Spinal cord (tissue), 9 donors: ENCODE measurements at regions not wholly inside any gene's neighbourhood (a gene's known extent, or its start where the extent isn't known, plus 50 kb on each side); places are given as distances from the start of the nearest gene placed in this dataset.

Source experiments
- DNase-seq, 6 donors: peaks; one replicate each; pipeline versions ENCODE4 v3.0.0 to v3.0.0-alpha.2; 2013 to 2015; ENCODE audit warnings: low spot score in 6 of 6, low read depth in 4 of 6
- H3K27ac ChIP-seq: one replicate; pipeline ENCODE4 v1.5.1; 2013; ENCODE audit warnings: low read depth, low read length, control low read depth
- H3K27me3 ChIP-seq: one replicate; pipeline ENCODE4 v1.6.1; 2013; ENCODE audit warnings: low read length; ENCODE audit not compliant: control insufficient read depth, insufficient read depth
- H3K36me3 ChIP-seq: one replicate; pipeline ENCODE4 v1.6.1; 2013; ENCODE audit warnings: low read length; ENCODE audit not compliant: control insufficient read depth, insufficient read depth
- H3K4me1 ChIP-seq: one replicate; pipeline ENCODE4 v1.6.1; 2013; ENCODE audit warnings: low read length; ENCODE audit not compliant: control insufficient read depth, insufficient read depth
- H3K4me3 ChIP-seq: one replicate; pipeline ENCODE4 v1.5.1; 2013; ENCODE audit warnings: low read depth, low read length, control low read depth
- H3K9me3 ChIP-seq: one replicate; pipeline ENCODE4 v1.6.1; 2013; ENCODE audit warnings: low read length; ENCODE audit not compliant: control insufficient read depth, insufficient read depth
- WGBS: methylation state at CpG from one replicate; pipeline ENCODE4 v1.1.5; 2013; ENCODE audit warnings: missing lambda C conversion rate; ENCODE audit not compliant: insufficient coverage; 5-methylcytosine and 5-hydroxymethylcytosine counted together
- donor health status: healthy.

DNA sequence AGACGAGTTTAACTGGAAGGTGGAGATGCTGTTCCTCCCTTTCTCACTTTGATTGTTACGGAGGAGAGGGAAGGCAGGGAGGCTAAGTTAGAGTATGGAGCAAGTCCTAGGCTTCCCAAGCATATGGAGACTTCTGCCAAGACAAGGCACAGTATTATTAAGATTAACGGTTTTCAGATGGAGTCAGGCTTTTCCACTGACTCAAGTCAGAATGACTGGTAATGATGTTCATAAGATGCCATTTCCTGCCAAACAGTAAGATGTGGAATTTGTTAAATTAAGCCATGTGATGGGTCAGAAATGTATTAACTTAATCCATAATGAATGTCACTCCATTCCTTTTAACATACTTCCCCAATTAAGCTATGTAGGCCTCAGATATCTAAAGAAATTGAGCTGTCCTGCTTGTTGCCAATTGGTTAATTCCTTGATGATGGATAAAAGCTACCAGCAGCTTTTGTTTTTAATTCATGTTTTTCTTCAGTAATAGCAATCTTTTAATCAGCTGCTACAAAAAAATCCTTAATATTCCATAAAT, 383.7 kb downstream of the ZNF521 start:
- no peak for DNase-seq
- Histone ChIP-seq H3K4me3 (no peak overlapping the region), H3K27ac (no peak overlapping the region), H3K27me3 (no peaks in the 10 kb centered on the region), H3K4me1 (no peaks in the 10 kb centered on the region), H3K9me3 (no peaks in the 10 kb centered on the region), H3K36me3 (no peaks in the 10 kb centered on the region)
- WGBS = 93% methylated on average over 3 of the region's 3 CpGs

GRCh38 chr18:24972577-24972976, 379.4 kb downstream of the ZNF521 start:
- Histone ChIP-seq H3K27me3 (no peaks in the 10 kb centered on the region), H3K36me3 (no peaks in the 10 kb centered on the region), H3K9me3 (no peaks in the 10 kb centered on the region), H3K4me3 (no peak overlapping the region), H3K27ac (no peak overlapping the region), H3K4me1 (no peaks in the 10 kb centered on the region)
- no peak for DNase-seq
- WGBS = 100% methylated on average over 1 of the region's 4 CpGs

- H3K4me3 ChIP-seq = no peak overlapping the region
- H3K27ac ChIP-seq = no peak overlapping the region
- WGBS = no CpG with 5 or more reads among the region's 2 CpGs
These were observed 377.5 kb downstream of the ZNF521 start for GRCh38 chr18:24974431-24974830.

DNA sequence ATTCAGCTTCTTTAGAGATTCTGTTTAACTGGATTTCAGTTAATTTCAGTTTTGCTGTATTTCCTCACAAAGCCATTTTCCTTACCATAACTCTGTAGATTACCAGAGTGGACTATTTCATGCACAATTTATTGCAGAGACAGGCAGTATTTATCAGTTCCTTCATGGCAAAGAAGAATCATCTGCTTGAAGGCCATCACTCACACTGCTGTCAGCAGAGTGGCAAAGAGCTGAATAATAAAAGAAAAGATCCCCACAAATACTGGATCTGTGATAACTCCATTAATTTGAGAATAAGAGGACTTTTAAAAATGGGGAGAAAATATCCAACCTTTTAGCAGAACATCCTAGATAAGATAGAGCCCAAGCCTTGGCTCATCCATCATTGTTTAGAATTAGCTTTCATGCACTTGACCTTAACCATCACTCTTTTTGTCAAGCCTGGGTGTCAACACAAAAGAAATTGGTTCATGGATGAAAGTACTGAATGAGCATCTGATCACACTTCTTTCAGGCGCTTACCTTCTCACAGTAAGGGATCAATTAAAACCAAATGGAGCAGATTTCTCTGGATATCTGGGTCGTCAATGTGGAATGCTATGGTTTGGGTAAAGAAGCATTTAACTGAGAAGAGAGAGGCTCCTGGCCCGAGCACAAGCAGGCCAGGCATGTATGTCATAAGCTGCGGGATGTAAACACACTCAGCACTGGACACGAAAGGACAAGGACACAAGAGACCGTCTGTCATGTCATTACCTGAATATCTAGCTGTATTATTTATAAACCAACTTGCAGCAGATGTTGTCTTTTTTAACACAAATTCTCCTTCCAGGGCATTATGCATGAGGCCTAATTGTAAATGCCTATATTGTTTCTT, 376.2 kb downstream of the ZNF521 start:
- WGBS = no CpG with 5 or more reads among the region's 6 CpGs

More at GRCh38 chr18:24974431-24974830, 377.5 kb downstream of the ZNF521 start:
- no peak for DNase-seq
- H3K9me3 ChIP-seq = no peaks in the 10 kb centered on the region
- H3K4me1 ChIP-seq = no peaks in the 10 kb centered on the region
- H3K36me3 ChIP-seq = no peaks in the 10 kb centered on the region
- no peaks in the 10 kb centered on the region for H3K27me3 ChIP-seq

DNA sequence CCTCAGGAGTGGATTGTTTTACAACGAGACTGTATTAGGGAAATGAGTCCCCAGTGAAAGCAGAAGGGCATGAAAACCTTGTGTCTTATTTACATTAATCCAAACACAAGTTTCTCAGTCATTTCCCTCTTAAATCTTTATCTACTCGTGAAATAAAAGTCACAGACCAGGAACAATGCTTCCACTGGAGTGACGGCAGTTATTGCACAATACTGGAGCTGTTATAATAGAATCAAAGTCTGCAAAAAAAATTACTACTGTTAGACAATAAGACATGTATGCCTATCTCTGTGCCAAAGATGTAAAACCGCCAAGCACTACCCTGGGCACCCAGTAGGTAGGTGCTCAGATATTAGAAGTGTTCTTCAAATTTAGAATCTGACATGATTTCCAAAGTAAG, 375.5 kb downstream of the ZNF521 start:
- Histone ChIP-seq H3K4me1 (no peaks in the 10 kb centered on the region), H3K36me3 (no peaks in the 10 kb centered on the region), H3K27ac (no peak overlapping the region), H3K9me3 (no peaks in the 10 kb centered on the region), H3K4me3 (no peak overlapping the region), H3K27me3 (no peaks in the 10 kb centered on the region)
- WGBS = no CpG with 5 or more reads among the region's 4 CpGs
- DNase-seq = no peak

More for the DNA sequence above, 376.2 kb downstream of the ZNF521 start:
- no peaks in the 10 kb centered on the region for H3K9me3 ChIP-seq
- no peaks in the 10 kb centered on the region for H3K27me3 ChIP-seq
- no peak overlapping the region for H3K27ac ChIP-seq
- H3K4me1 ChIP-seq = no peaks in the 10 kb centered on the region
- no peaks in the 10 kb centered on the region for H3K36me3 ChIP-seq
- peak in 1 of 6 donors; percentile 50 for DNase-seq
- H3K4me3 ChIP-seq = no peak overlapping the region

GRCh38 chr18:24979235-24979634, 372.7 kb downstream of the ZNF521 start:
- Histone ChIP-seq H3K27ac (no peak overlapping the region), H3K4me1 (peaks cover 2% of the 10 kb centered on the region), H3K36me3 (no peaks in the 10 kb centered on the region), H3K27me3 (no peaks in the 10 kb centered on the region), H3K9me3 (no peaks in the 10 kb centered on the region), H3K4me3 (no peak overlapping the region)
- WGBS = 25% methylated on average over 1 of the region's 4 CpGs
- DNase-seq = no peak

DNA sequence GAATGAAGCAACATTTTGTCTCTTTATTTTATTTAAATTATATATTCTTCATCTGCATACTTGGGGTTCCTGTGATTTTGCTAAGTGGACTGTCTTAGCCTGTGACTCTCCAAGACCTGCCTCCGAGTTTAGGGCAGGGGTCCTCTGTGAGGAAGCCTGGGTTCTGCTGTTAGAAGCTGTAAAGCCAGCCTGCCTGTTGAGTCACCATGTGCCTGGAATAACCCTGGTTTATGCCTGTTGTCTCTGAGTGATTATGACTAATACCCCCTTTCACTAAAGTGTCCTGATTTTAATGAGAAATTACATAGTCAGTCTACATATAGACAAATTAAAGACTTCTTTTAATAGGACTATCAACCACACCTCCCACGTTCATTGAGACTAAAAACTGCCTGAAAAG, 369.1 kb downstream of the ZNF521 start:
- H3K9me3 ChIP-seq = no peaks in the 10 kb centered on the region
- WGBS = 82% methylated on average over 1 of the region's 2 CpGs
- no peaks in the 10 kb centered on the region for H3K36me3 ChIP-seq
- peaks cover 7% of the 10 kb centered on the region for H3K4me1 ChIP-seq
- DNase-seq = no peak
- no peak overlapping the region for H3K4me3 ChIP-seq
- H3K27ac ChIP-seq = no peak overlapping the region
- no peaks in the 10 kb centered on the region for H3K27me3 ChIP-seq

- no peaks in the 10 kb centered on the region for H3K27me3 ChIP-seq
- WGBS = 29% methylated on average over 5 of the region's 8 CpGs
These were observed 368.3 kb downstream of the ZNF521 start for GRCh38 chr18:24983566-24984139.

DNA sequence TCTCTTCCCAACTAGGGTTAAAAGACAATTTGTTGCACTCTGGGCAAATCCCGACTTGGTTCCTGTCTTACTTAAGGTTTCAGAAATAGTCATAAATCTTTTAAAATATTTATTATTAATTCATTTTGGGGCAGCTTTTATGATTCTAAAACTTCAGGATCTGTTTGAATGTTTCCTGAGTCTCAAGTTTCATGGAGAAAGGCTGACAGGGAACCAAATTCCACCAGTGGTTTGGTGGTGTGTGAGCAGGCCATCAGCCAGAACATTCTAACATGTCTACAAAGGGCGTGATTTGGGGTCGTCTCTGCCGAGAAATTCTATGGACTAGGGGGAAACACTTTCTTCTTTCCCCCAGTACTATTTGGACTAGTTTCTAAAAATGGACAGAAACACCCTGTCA, 366.4 kb downstream of the ZNF521 start:
- no CpG with 5 or more reads among the region's 4 CpGs for WGBS
- Histone ChIP-seq H3K36me3 (no peaks in the 10 kb centered on the region), H3K27me3 (no peaks in the 10 kb centered on the region), H3K9me3 (no peaks in the 10 kb centered on the region), H3K4me3 (no peak overlapping the region), H3K4me1 (peaks cover 9% of the 10 kb centered on the region), H3K27ac (no peak overlapping the region)
- DNase-seq = no peak

More at GRCh38 chr18:24983566-24984139, 368.3 kb downstream of the ZNF521 start:
- H3K9me3 ChIP-seq = no peaks in the 10 kb centered on the region
- H3K36me3 ChIP-seq = no peaks in the 10 kb centered on the region
- peak in 1 of 6 donors; percentile 42 for DNase-seq
- no peak overlapping the region for H3K27ac ChIP-seq
- H3K4me1 ChIP-seq = peaks cover 9% of the 10 kb centered on the region
- H3K4me3 ChIP-seq = no peak overlapping the region
